HCEC 1CT (cell line): ENCODE measurements at regions not wholly inside any gene's neighbourhood (a gene's known extent, or its start where the extent isn't known, plus 50 kb on each side); places are given as distances from the start of the nearest gene placed in this dataset.
A peak's percentile ranks its signal among the peaks of the same experiment; 100 is the strongest.
"Not testable (repeated sequence)": the region's sequence is repeated elsewhere in the genome, so short reads cannot be mapped to it uniquely, and the experiment has no call there.

ENCODE experiments used
- DNase-seq: peaks from one replicate; pipeline ENCODE4 v3.0.0-alpha.2; 2017

DNA sequence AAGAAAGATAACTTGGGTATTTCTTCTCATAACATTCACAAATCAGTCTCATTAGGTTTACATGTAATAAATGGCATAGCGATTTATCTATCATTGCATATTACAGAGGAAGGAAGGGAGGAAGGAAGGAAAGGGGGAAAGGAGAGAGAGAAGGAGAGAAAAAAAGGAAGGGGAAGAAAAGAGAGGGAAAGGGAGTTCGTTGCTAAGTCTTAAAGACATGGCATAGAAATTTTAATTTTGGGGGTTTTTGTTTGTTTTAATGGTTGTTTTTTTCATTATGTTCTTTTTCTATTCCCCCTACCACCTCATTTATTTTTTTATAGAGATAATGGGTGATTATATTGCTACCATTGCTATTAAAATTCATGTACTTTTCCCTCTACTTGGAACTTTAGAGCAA, 604.3 kb downstream of the IPMK start:
- DNase-seq, result no peak

DNA sequence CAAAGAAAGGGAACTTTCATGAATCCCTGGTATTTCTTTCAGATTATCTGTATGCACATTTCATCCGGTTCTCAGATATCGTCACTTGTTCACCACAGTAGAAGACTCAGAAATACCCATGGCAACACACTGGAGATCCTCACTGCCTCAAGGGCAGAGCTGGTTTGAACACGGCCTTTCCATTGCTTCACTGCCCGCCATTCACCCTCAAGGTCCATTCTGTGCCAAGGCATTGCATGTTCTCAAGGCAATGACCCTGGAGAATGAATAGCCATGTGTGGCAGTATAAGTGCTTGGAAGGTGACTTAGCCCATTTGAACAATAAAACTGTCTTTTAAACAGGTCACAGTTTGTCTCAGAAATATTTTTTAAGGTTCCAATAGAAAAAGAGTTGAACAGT, 606.5 kb downstream of the IPMK start:
- DNase-seq, result no peak

DNA sequence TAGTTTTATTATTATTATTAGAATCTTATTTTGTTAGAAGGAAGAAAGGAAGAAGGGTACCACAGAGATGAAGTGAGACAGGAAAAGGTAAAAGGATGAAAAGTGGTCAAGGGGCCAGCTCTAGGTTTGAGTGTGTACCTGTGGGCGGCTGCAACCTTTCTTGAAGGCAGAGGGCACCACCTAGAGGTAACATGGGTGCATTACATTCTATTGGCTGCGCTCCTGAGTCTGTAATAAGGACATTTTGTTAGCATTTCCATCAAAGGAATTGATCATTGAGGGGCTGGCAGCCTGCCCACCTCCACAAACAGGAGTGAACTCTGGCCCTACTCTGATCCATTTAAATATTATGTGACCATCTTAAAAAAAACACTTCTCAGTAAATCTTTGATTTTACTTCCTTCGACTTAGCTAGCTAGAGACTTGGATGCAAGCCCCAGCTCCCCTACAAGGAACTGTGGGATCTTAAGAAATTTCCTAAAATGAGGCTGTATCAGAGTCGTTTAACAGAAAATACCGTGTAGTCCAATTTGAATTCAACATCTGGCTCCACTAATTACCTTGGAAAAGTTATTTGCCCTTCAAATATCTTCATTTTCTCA, 610.4 kb downstream of the IPMK start:
- peak; percentile 48 for DNase-seq

DNA sequence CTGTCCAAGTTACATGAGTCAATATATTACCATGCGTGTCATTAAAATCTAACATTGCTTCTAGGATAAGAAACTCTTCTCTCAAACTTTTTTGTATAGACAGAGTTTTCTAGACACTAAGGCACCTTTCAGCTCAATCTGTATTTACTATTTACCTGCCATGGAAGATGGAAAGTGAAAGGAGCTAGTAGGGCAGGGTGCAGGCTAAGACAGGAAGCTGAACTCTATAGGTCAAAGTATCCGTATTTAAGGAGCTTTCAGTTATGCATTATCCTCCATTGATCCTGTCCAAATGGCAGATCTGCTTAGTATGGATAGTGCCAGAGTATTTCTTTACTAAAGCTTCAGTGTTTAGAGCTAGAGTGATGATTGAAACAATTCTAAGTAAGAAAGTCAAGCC, 612.8 kb downstream of the IPMK start:
- DNase-seq, result no peak

DNA sequence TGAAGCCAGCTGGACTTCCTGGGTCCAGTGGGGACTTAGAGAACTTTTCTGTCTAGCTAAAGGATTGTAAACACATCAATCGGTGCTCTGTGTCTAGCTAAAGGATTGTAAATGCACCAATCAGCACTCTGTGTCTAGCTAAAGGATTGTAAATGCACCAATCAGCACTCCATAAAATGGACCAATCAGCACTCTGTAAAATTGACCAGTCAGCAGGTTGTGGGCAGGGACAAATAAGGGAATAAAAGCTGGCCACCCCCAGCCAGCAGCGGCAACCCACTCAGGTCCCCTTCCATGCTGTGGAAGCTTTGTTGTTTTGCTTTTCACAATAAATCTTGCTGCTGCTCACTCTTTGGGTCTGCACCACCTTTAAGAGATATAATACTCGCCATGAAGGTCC, 622.6 kb downstream of the IPMK start:
- not testable (repeated sequence) for DNase-seq

DNA sequence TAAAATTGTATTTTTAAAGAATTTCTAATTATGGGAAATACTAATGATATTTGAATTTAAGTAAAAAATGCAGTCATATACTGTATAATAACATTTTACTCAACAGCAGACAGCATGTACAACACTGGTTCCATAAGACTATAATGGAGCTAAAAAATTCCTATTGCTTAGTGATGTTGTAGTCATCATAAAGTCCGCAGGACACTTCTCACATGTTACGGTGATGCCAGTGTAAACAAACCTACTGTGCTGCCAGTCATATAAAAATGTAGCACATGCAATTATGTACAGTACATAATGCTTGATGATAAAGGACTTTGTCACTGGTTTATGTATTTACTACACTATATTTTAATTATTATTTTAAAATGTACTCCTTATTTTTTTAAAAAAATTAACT, 629.3 kb downstream of the IPMK start:
- peak; percentile 31 for DNase-seq

DNA sequence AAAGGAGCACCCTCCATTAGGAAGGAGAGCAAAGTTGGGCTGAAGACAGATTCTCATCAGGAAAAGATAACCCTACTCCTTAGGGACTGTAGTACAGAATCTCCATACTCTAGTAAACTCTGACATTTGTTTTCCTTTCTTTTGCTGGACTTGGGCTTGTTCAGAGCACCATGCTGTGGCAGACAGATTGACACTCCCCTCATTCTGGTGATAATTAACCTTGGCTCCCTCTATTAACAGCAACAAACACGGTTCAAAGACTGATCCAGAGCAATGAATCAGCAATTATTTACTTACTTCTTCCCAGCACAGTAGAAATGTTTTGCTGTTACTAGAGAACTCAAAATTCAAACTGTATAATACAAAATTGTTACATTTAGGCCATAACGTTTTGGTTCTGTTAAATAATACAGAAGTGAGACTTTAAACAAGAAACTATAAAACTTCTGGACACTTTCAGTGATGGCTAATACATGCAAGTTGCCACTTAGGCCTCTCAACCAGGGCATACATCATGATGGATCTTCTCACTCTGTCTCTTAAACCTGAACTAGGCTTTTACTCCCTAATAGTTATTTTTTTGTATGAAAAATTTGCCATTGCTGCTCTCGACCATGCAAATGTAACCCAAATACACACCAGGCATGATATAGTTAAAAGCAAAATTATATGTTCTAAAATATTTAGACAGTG, 639.0 kb downstream of the IPMK start:
- no peak for DNase-seq

DNA sequence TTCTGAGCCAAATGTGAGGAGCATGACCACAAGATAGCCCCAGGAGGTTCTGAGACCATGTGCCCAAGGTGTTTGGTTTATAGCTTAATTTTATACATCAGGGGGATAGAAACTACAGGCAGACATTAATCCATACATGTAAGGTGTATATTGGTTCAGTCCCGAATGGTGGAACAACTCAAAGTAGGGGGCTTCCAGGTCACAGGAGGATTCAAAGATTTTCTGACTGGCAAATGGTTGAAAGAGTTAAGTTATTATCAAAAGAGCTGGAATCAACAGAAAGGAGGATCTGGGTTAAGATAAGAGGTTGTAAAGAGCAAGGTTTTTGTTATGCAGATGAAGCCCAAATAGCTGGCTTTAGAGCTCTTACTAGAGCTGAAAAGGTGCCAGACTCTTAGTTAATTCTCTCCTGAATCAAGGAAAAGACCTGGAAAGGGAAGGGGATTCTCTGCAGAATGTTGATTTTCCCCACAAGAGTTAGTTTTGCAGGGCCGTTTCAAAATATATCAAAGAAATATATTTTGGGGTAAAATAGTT, 640.0 kb downstream of the IPMK start:
- DNase-seq, result no peak

DNA sequence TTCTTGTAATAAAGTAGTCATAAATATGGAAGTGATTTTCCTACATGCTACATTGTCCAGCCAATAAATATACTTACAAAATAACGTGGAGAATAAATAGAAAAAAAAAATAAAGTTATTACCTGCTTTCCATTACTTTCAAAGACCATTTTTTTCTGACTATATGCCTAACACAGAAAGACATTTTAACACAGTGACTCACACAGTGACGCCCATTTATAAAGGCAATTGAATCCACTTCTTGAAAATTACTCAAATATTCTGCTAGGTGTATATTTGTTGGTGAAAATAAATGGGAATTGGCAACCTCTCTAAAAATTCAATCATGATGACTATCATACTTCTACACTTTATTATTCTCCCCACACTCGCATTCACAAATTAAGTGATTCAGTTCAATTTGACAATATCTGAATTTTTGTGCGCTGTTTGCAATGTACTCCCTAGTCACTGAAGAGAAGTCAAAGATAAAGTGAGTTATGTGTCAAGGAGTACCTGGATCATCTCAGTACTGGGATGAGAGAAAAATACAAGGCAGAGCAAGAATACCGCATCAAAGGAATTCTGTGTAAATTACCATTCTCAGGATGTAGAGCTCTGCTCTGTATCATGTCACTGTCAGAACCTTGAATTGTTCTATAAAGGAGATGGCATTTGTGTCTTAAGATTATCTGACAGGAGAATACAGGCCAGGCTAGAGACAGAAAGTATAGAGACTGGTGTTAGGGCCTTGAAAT, 642.7 kb downstream of the IPMK start:
- no peak for DNase-seq

DNA sequence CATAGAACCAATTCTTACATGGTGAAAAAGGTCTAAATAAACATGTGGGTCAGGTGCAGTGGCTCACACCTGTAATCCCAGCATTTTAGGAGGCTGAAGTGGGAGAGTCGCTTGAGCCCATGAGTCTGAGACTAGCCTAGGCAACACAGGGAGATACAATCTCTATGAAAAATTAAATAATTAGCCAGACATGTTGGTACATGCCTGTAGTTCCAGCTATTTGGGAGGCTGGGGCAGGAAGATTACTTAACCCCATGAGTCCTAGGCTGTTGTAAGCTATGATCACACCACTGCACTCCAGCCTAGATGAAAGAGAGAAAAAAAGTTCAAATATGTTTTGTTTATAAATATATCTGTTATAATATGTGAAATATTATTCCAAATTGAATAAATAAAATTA, 643.6 kb downstream of the IPMK start:
- no peak for DNase-seq

DNA sequence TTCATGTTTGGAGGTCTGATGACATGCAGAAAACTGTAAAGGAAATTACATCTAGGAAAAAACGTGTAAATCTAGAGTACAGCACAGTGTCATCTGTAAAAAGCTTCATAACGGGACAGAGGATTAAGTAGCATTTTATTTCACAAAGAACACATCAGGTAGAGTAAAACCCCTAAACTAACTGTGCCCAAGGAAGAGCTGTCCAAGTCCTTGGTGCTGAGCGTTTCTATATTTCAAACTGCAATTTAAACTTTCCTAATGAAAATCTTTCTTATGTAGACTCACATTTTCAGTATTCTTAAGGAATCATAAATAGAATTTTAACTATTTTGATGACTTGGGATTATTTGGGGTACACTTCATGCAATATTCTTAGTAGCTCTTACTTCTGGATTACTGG, 646.2 kb downstream of the IPMK start:
- DNase-seq, result no peak

DNA sequence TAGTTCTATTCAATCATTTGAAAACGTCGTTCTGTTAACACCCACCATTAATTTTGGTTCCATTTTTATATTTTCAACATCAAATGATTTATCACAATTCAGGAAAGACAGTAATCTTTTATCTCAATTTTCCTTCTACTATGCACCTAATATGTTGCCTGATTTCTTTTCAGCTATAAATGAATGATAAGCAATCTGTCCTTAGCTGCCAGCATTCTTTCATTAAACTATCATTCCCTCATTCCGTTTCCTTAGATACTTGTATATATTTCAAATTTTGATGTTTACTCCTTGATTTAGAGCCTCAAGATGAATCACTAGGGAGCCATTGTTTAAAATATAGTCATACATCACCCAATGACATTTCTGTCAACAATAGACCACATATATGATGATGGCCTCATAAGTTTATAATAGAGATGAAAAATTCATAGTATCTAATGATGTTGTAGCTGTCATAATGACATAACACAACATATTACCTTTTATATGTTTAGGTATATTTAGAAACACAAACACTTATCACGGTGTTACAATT, 661.7 kb downstream of the IPMK start:
- DNase-seq, result no peak

DNA sequence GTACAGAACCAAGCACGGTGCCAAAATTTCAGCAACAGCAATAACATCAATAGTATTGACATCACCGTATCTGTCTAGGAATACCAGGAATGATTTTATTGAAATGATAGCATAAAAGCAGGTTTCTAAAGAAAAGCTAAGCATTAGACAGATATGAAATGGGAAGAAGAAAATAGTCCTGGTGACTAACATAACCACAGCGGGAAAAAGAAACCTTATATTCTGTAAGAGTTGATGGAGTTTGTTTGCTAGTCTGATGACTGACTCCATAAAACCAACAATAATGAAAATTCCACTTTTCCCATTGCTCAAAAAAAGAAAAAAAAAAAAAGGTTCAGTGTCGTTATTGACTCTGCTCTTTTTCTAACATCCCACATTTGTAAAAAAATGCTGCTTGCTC, 668.3 kb downstream of the IPMK start:
- DNase-seq, result no peak

DNA sequence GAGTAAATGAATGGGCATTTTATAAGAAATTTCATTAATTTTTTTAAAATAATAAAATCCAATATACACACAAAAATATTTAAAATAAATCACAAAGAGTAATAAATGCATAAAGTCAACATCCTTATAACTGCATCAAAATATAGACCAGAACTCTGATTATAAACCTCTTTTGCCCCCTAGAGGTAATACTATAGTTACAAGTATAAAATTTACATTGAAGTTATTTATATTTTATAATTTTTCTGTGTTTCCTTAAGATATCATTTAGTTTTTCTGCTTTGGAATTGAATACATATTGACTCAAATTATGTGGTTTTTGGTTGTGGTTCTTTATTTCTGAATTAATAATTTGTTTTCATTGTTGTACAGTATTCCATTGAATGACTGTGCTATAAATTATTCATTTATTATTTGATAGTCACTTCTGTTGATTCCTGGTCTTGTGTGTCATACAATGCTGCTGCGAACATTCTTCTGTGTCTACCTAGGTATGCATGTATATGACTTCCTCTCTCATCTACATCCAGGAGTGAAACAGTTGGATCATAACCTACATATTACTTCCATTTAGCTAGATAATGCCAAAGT, 673.6 kb downstream of the IPMK start:
- no peak for DNase-seq

DNA sequence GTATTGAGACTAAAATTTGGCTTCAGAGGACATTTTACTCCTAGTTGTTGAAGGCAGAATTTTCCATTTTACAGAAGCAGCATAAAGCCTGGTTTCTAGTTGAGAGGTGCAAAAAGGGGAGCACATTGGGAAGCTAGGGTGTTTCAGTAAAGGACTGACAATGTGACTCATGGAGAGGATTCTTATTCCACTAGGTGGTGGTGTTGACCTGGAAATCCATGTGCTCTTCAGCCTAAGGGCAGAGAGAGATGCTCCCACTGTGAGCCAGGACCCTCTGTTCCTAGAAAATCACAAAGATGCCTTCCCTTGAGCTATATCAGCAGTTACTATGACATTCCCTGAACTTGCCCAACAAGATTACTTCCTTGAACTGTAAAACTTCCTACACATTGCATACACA, 687.8 kb downstream of the IPMK start:
- DNase-seq, result peak; percentile 1

DNA sequence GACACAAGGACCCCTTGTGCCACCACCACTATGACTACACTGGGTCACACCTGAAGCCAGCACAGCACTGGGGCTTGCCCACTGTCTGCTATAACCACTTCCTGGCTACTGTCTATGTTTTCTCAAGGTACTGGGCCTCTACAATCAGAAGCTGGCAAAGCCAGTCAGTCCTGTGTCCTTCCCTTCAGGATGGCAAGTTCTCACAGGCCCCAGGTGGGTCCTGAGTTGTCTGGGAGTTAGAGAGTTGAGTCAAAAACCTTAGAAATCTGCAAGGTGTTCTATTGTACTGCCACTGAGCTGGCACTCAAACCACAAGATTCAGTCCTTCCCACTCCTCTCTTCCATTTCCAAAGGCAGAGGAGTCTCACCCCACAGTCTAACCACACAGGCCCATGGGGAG, 705.5 kb downstream of the IPMK start:
- DNase-seq, result no peak

DNA sequence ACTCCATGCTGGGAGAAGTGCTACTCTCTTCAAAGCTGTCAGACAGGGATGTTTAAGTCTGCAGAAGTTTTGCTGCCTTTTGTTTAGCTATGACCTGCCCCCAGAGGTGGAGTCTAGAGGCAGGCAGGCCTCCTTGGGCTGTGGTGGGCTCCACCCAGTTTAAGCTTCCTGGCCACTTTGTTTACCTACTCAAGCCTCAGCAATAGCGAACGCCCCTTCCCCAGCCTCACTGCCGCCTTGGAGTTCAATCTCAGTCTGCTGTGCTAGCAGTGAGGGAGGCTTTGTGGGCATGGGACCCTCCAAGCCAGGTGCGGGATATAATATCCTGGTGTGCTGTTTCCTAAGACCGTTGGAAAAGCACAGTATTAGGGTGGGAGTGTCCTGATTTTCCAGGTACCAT, 715.9 kb downstream of the IPMK start:
- DNase-seq, result not testable (repeated sequence)

DNA sequence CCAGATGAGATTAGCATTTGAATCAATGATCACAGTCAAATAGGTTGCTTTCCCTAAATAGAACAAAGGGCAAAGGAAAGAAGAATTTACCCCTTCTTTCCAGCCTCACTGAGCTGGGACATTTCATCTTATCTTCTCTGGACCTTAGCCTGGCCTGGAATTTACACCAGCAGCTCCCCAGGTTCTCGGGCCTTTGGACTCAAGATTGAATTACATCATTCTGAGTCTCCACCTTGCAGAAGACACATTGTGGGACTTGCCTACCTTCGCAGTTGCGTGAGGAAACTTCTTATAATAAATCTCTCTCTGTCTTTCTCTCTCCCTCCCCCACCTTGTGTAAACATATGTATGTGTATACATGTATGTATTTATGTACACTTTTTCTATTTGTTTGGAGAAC, 732.4 kb downstream of the IPMK start:
- DNase-seq, result no peak

DNA sequence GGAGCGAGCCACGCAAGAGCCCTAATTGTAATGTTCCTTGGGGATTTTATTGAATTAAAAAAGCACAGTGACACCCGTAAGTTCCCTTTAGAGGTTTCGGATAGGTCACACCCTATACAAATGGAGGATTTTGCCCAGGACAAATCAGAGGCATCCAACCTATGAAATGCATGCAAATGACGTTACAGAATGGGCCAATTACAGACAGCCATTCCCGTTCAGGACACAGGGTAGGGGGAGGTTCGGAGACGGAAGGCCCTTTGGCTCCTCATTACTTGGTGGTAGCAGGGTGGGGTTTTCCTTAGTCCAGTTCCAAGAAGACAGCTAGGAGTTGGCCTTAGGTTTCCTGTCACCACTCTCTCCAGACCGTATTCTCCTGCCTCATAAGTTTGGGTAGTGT, 754.1 kb downstream of the IPMK start:
- no peak for DNase-seq

DNA sequence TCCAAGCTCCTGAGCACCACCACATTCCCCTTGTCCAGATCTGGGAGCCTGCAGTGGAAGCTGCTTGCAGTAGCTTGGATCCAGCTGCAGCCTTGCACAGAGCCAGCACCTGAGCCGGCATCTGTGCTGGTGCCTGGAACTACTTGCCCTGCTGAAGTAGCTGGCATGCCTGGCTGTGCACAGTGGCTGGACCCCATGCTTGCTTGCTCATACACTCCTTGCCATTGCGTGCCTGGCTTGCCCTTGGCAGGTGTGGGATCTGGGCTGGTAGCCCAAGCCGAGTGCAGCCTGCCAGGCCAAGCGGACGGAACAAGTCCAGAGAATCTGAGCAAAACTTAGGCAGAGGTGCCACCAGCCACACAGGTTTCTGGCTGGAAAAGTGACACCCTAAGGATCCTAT, 759.9 kb downstream of the IPMK start:
- DNase-seq, result no peak

DNA sequence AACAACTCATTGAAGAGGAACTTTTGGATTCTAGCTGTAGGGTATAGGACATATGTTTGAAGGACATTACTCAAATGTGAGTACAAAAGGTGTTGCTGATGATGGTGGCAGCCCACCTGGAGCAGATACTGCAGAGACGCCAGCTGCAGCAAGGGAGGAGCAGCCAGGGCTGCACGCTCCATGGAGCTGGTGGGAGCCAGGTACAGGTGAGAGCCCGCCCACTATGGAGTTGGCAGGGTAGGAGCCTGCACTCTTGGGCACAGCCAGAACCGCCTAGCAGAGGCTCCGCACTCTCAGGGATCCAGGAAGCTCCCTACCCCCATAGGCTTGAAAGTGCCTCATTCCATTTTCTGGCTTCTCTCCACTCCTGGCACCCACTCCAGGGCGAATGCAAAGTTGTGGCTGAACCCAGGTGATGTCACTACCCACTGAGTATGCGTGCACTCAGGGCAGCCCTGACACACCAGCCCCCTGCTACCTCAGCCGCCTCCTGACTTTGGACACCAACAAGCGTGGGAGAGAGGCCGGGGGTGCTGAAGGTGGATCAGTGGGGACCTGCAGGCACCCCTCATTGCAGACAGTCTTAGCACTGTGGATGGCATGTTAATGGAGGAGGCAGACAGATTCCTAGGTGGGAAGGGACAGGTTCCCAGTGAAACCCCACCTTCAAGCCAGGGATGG, 761.1 kb downstream of the IPMK start:
- no peak for DNase-seq

DNA sequence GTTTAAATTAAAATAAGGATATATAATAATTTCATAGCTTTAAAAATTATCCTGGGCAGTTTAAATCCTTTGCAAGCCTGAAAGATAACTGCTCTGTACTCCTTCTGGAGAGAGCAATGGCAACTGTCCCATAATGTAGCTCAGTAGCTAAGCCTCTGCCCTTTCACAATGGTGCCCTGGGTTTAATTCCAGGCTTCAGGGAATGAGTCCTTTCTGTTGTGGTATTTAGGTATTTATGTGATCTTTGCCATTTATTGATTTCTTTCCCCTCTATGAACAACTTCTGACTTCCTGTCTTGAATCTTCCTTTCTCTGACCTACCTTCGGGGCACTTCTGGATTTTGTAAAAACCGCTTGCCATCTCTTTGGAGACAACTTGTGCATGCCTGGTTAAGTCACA, 773.2 kb downstream of the IPMK start:
- DNase-seq, result no peak

DNA sequence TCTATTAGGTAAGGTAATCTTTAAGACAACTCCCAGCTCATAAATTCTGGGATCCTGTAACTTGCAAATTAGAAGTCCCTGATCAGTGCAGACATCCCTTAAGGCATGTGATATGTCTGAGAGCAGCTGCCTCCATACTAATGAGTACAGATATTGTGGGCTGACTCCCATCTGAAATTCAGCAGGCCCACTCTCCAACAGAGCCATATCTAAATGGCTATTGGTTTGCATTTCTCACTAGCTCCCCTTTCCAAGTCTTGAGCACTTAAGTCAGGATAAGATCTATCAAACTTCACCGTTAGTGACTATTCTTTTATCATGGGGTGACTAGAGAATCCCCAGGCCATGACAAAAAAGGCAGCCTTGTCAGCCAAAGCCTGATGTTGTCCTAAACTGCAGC, 785.4 kb downstream of the IPMK start:
- DNase-seq, result no peak
